K562 (cell line): ENCODE measurements at regions not wholly inside any gene's neighbourhood (a gene's known extent, or its start where the extent isn't known, plus 50 kb on each side); places are given as distances from the start of the nearest gene placed in this dataset.

Source experiments
- ATAC-seq: fragments of 200-7000 bp; cut with Tn5 transposase; 3 replicates; pipeline ENCODE4 v1.9.1; 2020; ENCODE audit warnings: moderate library complexity
- BruUV-seq: library from RNA; stranded (reverse); fragments of 400-500 nt; replicated peaks from 2 replicates; lab custom pipeline; 2021; lab: Mats Ljungman, UMichigan
- CTCF ChIA-PET: fragments of 300-600 bp; formaldehyde crosslinking; extraction: SDS; loops from one replicate; lab custom pipeline; 2021; ENCODE audit warnings: low intra/inter-chr PET ratio; lab: Yijun Ruan, JAX
- POLR2A ChIA-PET: fragments of 300-600, 350-650 bp; sonication (Branson Sonifier 250); formaldehyde crosslinking; extraction: SDS; loops from one replicate; lab custom pipeline; 2021; ENCODE audit warnings: antibody characterized with exemption, inconsistent platforms; lab: Yijun Ruan, JAX
- DNase-seq, 4 experiments: peaks; one replicate each; pipeline versions ENCODE4 v3.0.0 to v3.0.0-alpha.2; 2011 to 2018; ENCODE audit warnings: low spot score in 3 of 4, mixed read lengths in 3 of 4; ENCODE audit errors: extremely low read depth in 1 of 4
- FAIRE-seq: peaks from 2 replicates; lab custom pipeline; 2011; peaks lifted over from hg19 to GRCh38; lab: Jason Lieb, UNC
- H2AFZ ChIP-seq: 2 replicates; pipeline ENCODE4 v1.6.0; 2011; ENCODE audit warnings: low read depth, low read length, control low read depth, inconsistent platforms
- H3K27ac ChIP-seq: fragments of 200-600 bp; 3 replicates; pipeline ENCODE4 v1.8.0; 2011; ENCODE audit warnings: low read depth, mild to moderate bottlenecking, control low read depth, inconsistent platforms, low read length, moderate library complexity, mixed read lengths; ENCODE audit errors: extremely low read depth
- H3K27me3 ChIP-seq, 2 experiments: fragments of 300-600 bp in 1 of 2; 2 replicates in 1 of 2; 3 replicates in 1 of 2; pipeline versions ENCODE4 v1.6.0 to v1.8.0; 2011; ENCODE audit warnings: inconsistent platforms in 2 of 2, low read length in 2 of 2, mild to moderate bottlenecking in 1 of 2, mixed read lengths in 1 of 2, moderate library complexity in 1 of 2; ENCODE audit not compliant: control insufficient read depth in 2 of 2, insufficient read depth in 2 of 2
- H3K36me3 ChIP-seq: fragments of 300-600 bp; 3 replicates; pipeline ENCODE4 v1.8.0; 2011; ENCODE audit warnings: mild to moderate bottlenecking, low read length, inconsistent platforms; ENCODE audit not compliant: control insufficient read depth, insufficient read depth
- H3K4me1 ChIP-seq, 2 experiments: fragments of 200-600 bp in 1 of 2; replicated peaks in 1 of 2; 2 replicates in 1 of 2; 3 replicates in 1 of 2; pipeline versions ENCODE4 v1.5.1 to v1.8.0; 2011; ENCODE audit warnings: inconsistent platforms in 2 of 2, low read length in 2 of 2, mild to moderate bottlenecking in 1 of 2, mixed read lengths in 1 of 2, moderate library complexity in 1 of 2; ENCODE audit not compliant: control insufficient read depth in 2 of 2, insufficient read depth in 2 of 2
- H3K4me2 ChIP-seq: 2 replicates; pipeline ENCODE4 v1.6.1; 2011; ENCODE audit warnings: low read length, control low read depth, inconsistent platforms, mixed read lengths; ENCODE audit not compliant: insufficient read depth
- H3K4me3 ChIP-seq: fragments of 200-600 bp; sonication (generic), shearing (Covaris generic); 2 replicates; pipeline ENCODE4 v1.5.1; 2016; ENCODE audit warnings: control low read depth, inconsistent platforms
- H3K79me2 ChIP-seq: fragments of 200-600 bp; 3 replicates; pipeline ENCODE4 v1.8.0; 2011; ENCODE audit warnings: low read length, inconsistent platforms; ENCODE audit not compliant: control insufficient read depth, insufficient read depth
- H3K9ac ChIP-seq, 2 experiments: 2 replicates each; pipeline versions ENCODE4 v1.6.0 to v1.6.1; 2011; ENCODE audit warnings: low read depth in 2 of 2, low read length in 2 of 2, control low read depth in 1 of 2, inconsistent platforms in 1 of 2, mild to moderate bottlenecking in 1 of 2, mixed read lengths in 1 of 2; ENCODE audit not compliant: insufficient read depth in 1 of 2
- H3K9me1 ChIP-seq: one replicate; pipeline ENCODE4 v1.6.0; 2011; ENCODE audit warnings: inconsistent platforms, mild to moderate bottlenecking, low read length, moderate library complexity; ENCODE audit not compliant: control insufficient read depth, insufficient read depth
- H3K9me3 ChIP-seq: replicated peaks from 2 replicates; pipeline ENCODE4 v1.5.1; 2011; ENCODE audit warnings: low read depth, low read length, inconsistent platforms; ENCODE audit not compliant: control insufficient read depth, insufficient read depth
- H4K20me1 ChIP-seq: replicated peaks from 2 replicates; pipeline ENCODE4 v1.6.1; 2011; ENCODE audit warnings: low read length, inconsistent platforms, mixed read lengths; ENCODE audit not compliant: control insufficient read depth, insufficient read depth
- CBX5 ChIP-seq: IDR thresholded peaks from 2 replicates; pipeline ENCODE4 v1.6.1; 2014; ENCODE audit warnings: low read depth, borderline replicate concordance
- CTBP1 ChIP-seq: fragments of 450-650 bp; IDR thresholded peaks from 2 replicates; pipeline ENCODE4 v1.6.1; 2016; ENCODE audit warnings: borderline replicate concordance
- EZH2 ChIP-seq: IDR thresholded peaks from 2 replicates; pipeline ENCODE4 v1.6.1; 2012; ENCODE audit warnings: low read depth, mild to moderate bottlenecking, inconsistent platforms, low read length, borderline replicate concordance
- KLF1 ChIP-seq: fragments of 450-650 bp; IDR thresholded peaks from 2 replicates; pipeline ENCODE4 v1.6.1; 2016; ENCODE audit warnings: missing genetic modification characterization, missing compliant biosample characterization
- KLF10 ChIP-seq: fragments of 250-450 bp; sonication (Bioruptor Pico); IDR thresholded peaks from 2 replicates; pipeline ENCODE4 v1.6.1; 2021; ENCODE audit warnings: matching md5 sums
- MYC ChIP-seq, 2 experiments: fragments of 250-450 bp in 1 of 2; sonication (Bioruptor Pico) in 1 of 2; IDR thresholded peaks; 2 replicates each; pipeline versions ENCODE4 v1.5.1 to v1.6.1; 2012 to 2021; ENCODE audit warnings: low read depth in 2 of 2, borderline replicate concordance in 1 of 2, improper control_type of control experiment in 1 of 2, low read length in 1 of 2, mild to moderate bottlenecking in 1 of 2, moderate library complexity in 1 of 2
- NCOA1 ChIP-seq: fragments of 450-650 bp; IDR thresholded peaks from 2 replicates; pipeline ENCODE4 v1.6.1; 2016; ENCODE audit warnings: low read depth
- NR1H2 ChIP-seq: sonication (generic); formaldehyde crosslinking; IDR thresholded peaks from 2 replicates; pipeline ENCODE4 v1.4.0; 2020; ENCODE audit warnings: mild to moderate bottlenecking, missing genetic modification reagents
- RBM15 ChIP-seq: fragments of 200-400 bp; formaldehyde crosslinking; IDR thresholded peaks from 2 replicates; pipeline ENCODE4 v1.6.1; 2018; ENCODE audit warnings: mild to moderate bottlenecking, low read length, moderate library complexity; ENCODE audit not compliant: insufficient read depth
- ZNF165 ChIP-seq: fragments of 250-450 bp; sonication (Bioruptor Pico); IDR thresholded peaks from 2 replicates; pipeline ENCODE4 v1.4.0; 2020; ENCODE audit warnings: borderline replicate concordance
- ZNF586 ChIP-seq: fragments of 450-650 bp; formaldehyde crosslinking; conservative IDR thresholded peaks from 2 replicates; pipeline ENCODE4 v1.4.0; 2020; ENCODE audit warnings: mild to moderate bottlenecking, moderate library complexity
- WGBS: fragments of 100-300 bp; shearing (Covaris generic); methylation state at CpG from one replicate; pipeline ENCODE4 v1.1.6; 2016; ENCODE audit warnings: low coverage, mixed read lengths; ENCODE audit not compliant: insufficient coverage; ENCODE audit errors: missing lambda C conversion rate; 5-methylcytosine and 5-hydroxymethylcytosine counted together
- in situ Hi-C: fragments of 300-500 bp; cut with MboI; formaldehyde crosslinking; loops from 4 replicates; pipeline ENCODE4 v1.15.0; 2018; ENCODE audit warnings: inconsistent platforms, mixed read lengths
- intact Hi-C: fragments of 100-400 bp; cut with micrococcal nuclease; formaldehyde crosslinking; loops from 2 replicates; pipeline ENCODE4 v1.14.2; 2022
- TF ChIP-seq, protein P1 (sequence below): sonication (generic); formaldehyde crosslinking; IDR thresholded peaks from 2 replicates; pipeline ENCODE4 v1.8.0; 2023; ENCODE audit warnings: missing genetic modification reagents, mild to moderate bottlenecking, borderline replicate concordance
- TF ChIP-seq, protein P2 (sequence below): IDR thresholded peaks from 3 replicates; pipeline ENCODE4 v1.6.1; 2011; ENCODE audit warnings: borderline replicate concordance, mild to moderate bottlenecking, moderate library complexity; ENCODE audit not compliant: insufficient read length; ENCODE audit errors: extremely low read depth
- TF ChIP-seq, protein P3 (sequence below): IDR thresholded peaks from 2 replicates; pipeline ENCODE4 v1.6.1; 2011; ENCODE audit not compliant: insufficient read length; ENCODE audit errors: extremely low read depth

DNA sequence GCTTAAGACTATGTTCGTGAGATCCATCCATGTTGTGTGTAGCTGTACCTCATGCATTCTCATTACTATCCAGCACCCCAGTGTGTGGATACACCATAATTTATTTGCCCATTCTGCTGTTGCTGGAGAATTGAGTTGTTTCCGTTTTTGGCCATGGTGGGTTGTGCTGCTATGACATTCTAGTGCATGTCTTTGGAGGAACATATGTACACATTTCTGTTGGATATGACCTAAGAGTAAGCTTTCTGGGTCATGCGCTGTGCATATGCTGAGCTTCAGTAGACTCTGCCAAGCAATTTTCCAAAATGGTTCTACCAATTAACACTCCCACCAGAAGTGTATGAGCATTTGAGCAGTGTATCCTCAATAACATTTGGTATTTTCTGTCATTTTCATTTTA is 316.6 kb downstream of the MIAT start:
- H3K4me2 ChIP-seq = no peak overlapping the region
- WGBS = 0% methylated on average over 3 of the region's 3 CpGs
- ChIA-PET POLR2A (no interaction called here), CTCF (no interaction called here)
- H3K9me1 ChIP-seq = no peaks in the 10 kb centered on the region
- no peak for TF ChIP-seq MYC (IDR thresholded peaks at IDR 0.05; ENCODE audit: low read depth, low read length)
- TF ChIP-seq MYC (CRISPR knock-in tag; IDR thresholded peaks at IDR 0.05; ENCODE audit: borderline replicate concordance, low read depth) = no peak
- TF ChIP-seq, protein P1, sequence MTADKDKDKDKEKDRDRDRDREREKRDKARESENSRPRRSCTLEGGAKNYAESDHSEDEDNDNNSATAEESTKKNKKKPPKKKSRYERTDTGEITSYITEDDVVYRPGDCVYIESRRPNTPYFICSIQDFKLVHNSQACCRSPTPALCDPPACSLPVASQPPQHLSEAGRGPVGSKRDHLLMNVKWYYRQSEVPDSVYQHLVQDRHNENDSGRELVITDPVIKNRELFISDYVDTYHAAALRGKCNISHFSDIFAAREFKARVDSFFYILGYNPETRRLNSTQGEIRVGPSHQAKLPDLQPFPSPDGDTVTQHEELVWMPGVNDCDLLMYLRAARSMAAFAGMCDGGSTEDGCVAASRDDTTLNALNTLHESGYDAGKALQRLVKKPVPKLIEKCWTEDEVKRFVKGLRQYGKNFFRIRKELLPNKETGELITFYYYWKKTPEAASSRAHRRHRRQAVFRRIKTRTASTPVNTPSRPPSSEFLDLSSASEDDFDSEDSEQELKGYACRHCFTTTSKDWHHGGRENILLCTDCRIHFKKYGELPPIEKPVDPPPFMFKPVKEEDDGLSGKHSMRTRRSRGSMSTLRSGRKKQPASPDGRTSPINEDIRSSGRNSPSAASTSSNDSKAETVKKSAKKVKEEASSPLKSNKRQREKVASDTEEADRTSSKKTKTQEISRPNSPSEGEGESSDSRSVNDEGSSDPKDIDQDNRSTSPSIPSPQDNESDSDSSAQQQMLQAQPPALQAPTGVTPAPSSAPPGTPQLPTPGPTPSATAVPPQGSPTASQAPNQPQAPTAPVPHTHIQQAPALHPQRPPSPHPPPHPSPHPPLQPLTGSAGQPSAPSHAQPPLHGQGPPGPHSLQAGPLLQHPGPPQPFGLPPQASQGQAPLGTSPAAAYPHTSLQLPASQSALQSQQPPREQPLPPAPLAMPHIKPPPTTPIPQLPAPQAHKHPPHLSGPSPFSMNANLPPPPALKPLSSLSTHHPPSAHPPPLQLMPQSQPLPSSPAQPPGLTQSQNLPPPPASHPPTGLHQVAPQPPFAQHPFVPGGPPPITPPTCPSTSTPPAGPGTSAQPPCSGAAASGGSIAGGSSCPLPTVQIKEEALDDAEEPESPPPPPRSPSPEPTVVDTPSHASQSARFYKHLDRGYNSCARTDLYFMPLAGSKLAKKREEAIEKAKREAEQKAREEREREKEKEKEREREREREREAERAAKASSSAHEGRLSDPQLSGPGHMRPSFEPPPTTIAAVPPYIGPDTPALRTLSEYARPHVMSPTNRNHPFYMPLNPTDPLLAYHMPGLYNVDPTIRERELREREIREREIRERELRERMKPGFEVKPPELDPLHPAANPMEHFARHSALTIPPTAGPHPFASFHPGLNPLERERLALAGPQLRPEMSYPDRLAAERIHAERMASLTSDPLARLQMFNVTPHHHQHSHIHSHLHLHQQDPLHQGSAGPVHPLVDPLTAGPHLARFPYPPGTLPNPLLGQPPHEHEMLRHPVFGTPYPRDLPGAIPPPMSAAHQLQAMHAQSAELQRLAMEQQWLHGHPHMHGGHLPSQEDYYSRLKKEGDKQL (CRISPR knock-in tag) = no peak
- no peak for TF ChIP-seq ZNF586 (CRISPR knock-in tag)
- no peak for TF ChIP-seq EZH2
- TF ChIP-seq RBM15 = no peak
- no peak for TF ChIP-seq NR1H2 (CRISPR knock-in tag)
- no peak for TF ChIP-seq CTBP1
- TF ChIP-seq, protein P2, sequence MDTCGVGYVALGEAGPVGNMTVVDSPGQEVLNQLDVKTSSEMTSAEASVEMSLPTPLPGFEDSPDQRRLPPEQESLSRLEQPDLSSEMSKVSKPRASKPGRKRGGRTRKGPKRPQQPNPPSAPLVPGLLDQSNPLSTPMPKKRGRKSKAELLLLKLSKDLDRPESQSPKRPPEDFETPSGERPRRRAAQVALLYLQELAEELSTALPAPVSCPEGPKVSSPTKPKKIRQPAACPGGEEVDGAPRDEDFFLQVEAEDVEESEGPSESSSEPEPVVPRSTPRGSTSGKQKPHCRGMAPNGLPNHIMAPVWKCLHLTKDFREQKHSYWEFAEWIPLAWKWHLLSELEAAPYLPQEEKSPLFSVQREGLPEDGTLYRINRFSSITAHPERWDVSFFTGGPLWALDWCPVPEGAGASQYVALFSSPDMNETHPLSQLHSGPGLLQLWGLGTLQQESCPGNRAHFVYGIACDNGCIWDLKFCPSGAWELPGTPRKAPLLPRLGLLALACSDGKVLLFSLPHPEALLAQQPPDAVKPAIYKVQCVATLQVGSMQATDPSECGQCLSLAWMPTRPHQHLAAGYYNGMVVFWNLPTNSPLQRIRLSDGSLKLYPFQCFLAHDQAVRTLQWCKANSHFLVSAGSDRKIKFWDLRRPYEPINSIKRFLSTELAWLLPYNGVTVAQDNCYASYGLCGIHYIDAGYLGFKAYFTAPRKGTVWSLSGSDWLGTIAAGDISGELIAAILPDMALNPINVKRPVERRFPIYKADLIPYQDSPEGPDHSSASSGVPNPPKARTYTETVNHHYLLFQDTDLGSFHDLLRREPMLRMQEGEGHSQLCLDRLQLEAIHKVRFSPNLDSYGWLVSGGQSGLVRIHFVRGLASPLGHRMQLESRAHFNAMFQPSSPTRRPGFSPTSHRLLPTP = no peak
- TF ChIP-seq, protein P3, sequence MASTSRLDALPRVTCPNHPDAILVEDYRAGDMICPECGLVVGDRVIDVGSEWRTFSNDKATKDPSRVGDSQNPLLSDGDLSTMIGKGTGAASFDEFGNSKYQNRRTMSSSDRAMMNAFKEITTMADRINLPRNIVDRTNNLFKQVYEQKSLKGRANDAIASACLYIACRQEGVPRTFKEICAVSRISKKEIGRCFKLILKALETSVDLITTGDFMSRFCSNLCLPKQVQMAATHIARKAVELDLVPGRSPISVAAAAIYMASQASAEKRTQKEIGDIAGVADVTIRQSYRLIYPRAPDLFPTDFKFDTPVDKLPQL = no peak
- no peak for TF ChIP-seq KLF10 (CRISPR knock-in tag)
- no peak for TF ChIP-seq KLF1
- no peak for TF ChIP-seq NCOA1
- no peak for TF ChIP-seq CBX5
- TF ChIP-seq ZNF165 (CRISPR knock-in tag) = no peak
- DNase-seq (no peak), ATAC-seq (no peak), FAIRE-seq (no peak)
- no peaks in the 10 kb centered on the region for H3K36me3 ChIP-seq
- H3K27me3 ChIP-seq = no peaks in the 10 kb centered on the region
- H3K9me3 ChIP-seq = no peaks in the 10 kb centered on the region
- in situ Hi-C loops (no loop called here), intact Hi-C loops (no loop called here)
- no peak overlapping the region for H3K9ac ChIP-seq
- H4K20me1 ChIP-seq = no peaks in the 10 kb centered on the region
- no TSS peak for BruUV-seq
- H3K4me3 ChIP-seq = no peak overlapping the region
- H3K27ac ChIP-seq = no peak overlapping the region
- no peaks in the 10 kb centered on the region for H3K4me1 ChIP-seq
- no peaks in the 10 kb centered on the region for H3K79me2 ChIP-seq
- no peak overlapping the region for H2AFZ ChIP-seq
